ENCODE measurements at regions not wholly inside any gene's neighbourhood (a gene's known extent, or its start where the extent isn't known, plus 50 kb on each side); places are given as distances from the start of the nearest gene placed in this dataset.

- Mint-ChIP-seq H3K9me3 (peaks cover 3 to 5% of the 10 kb centered on the region in 2 donors), H3K36me3 (ENCODE audit: insufficient read depth in 2 of 2) (no peaks in the 10 kb centered on the region), H3K4me1 (ENCODE audit: low read depth) (no peaks in the 10 kb centered on the region), H3K27me3 (ENCODE audit: low read depth) (no peaks in the 10 kb centered on the region), H3K4me3 (no peak overlapping the region), H3K27ac (no peak overlapping the region)
- ATAC-seq (replicated peaks in 1 of 2) (no peak), DNase-seq (no peak)
These were observed 858.5 kb upstream of the FAT3 start for GRCh38 chr11:91365986-91366585.

DNA sequence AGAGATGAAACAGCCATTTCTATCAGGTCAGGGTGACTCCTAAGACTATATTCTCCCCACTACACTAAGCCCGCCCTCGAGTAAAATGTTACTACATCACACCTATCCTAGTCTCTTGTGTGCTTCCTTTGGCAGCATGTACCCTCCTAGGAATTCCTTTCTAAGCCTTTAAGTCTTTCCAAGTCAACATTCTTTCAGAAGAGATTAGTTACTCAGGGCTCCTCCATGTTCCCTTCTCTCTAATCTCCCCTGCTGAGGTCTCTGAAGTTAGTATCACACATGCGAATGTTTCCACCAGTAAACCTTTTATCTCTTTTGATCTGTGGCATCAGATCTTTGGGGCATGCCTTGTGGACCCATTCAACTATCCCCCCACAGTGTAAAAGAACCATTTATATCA is 873.7 kb upstream of the FAT3 start:
- peaks cover 6 to 11% of the 10 kb centered on the region in 2 donors for H3K9me3 Mint-ChIP-seq
- no peak overlapping the region for H3K27ac Mint-ChIP-seq
- H3K27me3 Mint-ChIP-seq (ENCODE audit: low read depth): no peaks in the 10 kb centered on the region
- no peak overlapping the region for H3K4me3 Mint-ChIP-seq
- ATAC-seq (replicated peaks in 1 of 2) (no peak), DNase-seq (no peak)
- H3K4me1 Mint-ChIP-seq (ENCODE audit: low read depth): no peaks in the 10 kb centered on the region
- H3K36me3 Mint-ChIP-seq (ENCODE audit: insufficient read depth in 2 of 2): no peaks in the 10 kb centered on the region

- Mint-ChIP-seq H3K27me3 (ENCODE audit: low read depth) (no peaks in the 10 kb centered on the region), H3K4me1 (ENCODE audit: low read depth) (no peaks in the 10 kb centered on the region), H3K4me3 (no peak overlapping the region), H3K9me3 (peaks cover 5 to 10% of the 10 kb centered on the region in 2 donors), H3K36me3 (ENCODE audit: insufficient read depth in 2 of 2) (no peaks in the 10 kb centered on the region), H3K27ac (no peak overlapping the region)
- no peak for DNase-seq
- no peak for ATAC-seq (replicated peaks in 1 of 2)
These were observed 897.9 kb upstream of the FAT3 start for GRCh38 chr11:91326751-91327150.

DNA sequence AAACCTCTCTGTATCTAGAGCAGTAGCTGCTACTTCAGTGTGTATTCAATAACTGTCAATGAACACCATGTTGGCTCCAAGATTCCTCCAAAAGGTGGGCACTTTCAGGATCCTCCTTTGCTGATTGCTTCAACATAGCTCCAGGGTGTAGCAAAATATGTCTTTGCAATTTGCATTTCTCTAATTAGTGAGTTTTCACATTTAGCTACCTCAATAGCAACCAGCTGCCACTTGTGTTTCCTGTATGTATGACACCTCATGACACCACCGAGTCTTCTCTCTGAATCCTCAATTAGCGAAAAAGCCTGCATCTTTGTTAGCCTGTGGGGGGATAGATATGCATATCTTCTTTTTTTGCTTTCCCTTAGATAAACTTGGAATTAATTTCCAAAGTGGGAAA is 898.3 kb upstream of the FAT3 start:
- Mint-ChIP-seq H3K27me3 (ENCODE audit: low read depth) (no peaks in the 10 kb centered on the region), H3K36me3 (ENCODE audit: insufficient read depth in 2 of 2) (no peaks in the 10 kb centered on the region), H3K4me1 (ENCODE audit: low read depth) (no peaks in the 10 kb centered on the region), H3K9me3 (peaks cover 5 to 10% of the 10 kb centered on the region in 2 donors), H3K4me3 (no peak overlapping the region), H3K27ac (no peak overlapping the region)
- ATAC-seq (replicated peaks in 1 of 2) (no peak), DNase-seq (no peak)

DNA sequence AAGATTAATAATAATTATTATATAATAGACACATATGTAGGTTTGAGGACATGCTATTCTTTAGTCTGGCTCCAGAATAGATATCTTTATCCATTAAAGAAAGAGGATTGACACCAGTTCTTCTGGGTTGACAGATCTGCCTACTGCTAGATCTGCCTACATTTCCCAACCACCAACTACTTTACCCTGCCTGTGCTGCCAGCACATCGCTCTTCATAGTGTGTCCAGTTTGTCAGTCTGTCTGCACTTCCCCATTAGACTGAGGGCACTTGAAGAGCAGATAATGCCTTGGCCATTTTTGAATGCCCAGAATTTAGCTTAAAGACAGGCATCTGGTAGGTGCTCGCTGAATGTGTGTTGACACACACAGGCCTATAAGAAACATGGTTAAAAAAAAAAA is 910.1 kb upstream of the FAT3 start:
- H3K9me3 Mint-ChIP-seq: peaks cover 5 to 14% of the 10 kb centered on the region in 2 donors
- H3K36me3 Mint-ChIP-seq (ENCODE audit: insufficient read depth in 2 of 2): peaks cover 0 to 2% of the 10 kb centered on the region in 2 donors
- no peak overlapping the region for H3K27ac Mint-ChIP-seq
- ATAC-seq (replicated peaks in 1 of 2) (no peak), DNase-seq (no peak)
- no peak overlapping the region for H3K4me3 Mint-ChIP-seq
- no peaks in the 10 kb centered on the region for H3K27me3 Mint-ChIP-seq (ENCODE audit: low read depth)
- no peaks in the 10 kb centered on the region for H3K4me1 Mint-ChIP-seq (ENCODE audit: low read depth)

- no peak overlapping the region for H3K4me3 Mint-ChIP-seq
- ATAC-seq (replicated peaks in 1 of 2): no peak
- no peaks in the 10 kb centered on the region for H3K4me1 Mint-ChIP-seq (ENCODE audit: low read depth)
- H3K27ac Mint-ChIP-seq: no peak overlapping the region
- DNase-seq: no peak
- H3K27me3 Mint-ChIP-seq (ENCODE audit: low read depth): no peaks in the 10 kb centered on the region
- peaks cover 0 to 9% of the 10 kb centered on the region in 2 donors for H3K9me3 Mint-ChIP-seq
- H3K36me3 Mint-ChIP-seq (ENCODE audit: insufficient read depth in 2 of 2): peaks cover 0 to 2% of the 10 kb centered on the region in 2 donors
These were observed 912.1 kb upstream of the FAT3 start for GRCh38 chr11:91312541-91312940.

GRCh38 chr11:91310085-91310484 is 914.5 kb upstream of the FAT3 start:
- Mint-ChIP-seq H3K9me3 (peaks cover 0 to 11% of the 10 kb centered on the region in 2 donors), H3K27ac (no peak overlapping the region), H3K4me1 (ENCODE audit: low read depth) (no peaks in the 10 kb centered on the region), H3K27me3 (ENCODE audit: low read depth) (no peaks in the 10 kb centered on the region), H3K36me3 (ENCODE audit: insufficient read depth in 2 of 2) (peaks cover 0 to 2% of the 10 kb centered on the region in 2 donors), H3K4me3 (no peak overlapping the region)
- DNase-seq (no peak), ATAC-seq (replicated peaks in 1 of 2) (no peak)

- no peaks in the 10 kb centered on the region for H3K27me3 Mint-ChIP-seq (ENCODE audit: low read depth)
- no peak for ATAC-seq (replicated peaks in 1 of 2)
- H3K9me3 Mint-ChIP-seq: peaks cover 0 to 9% of the 10 kb centered on the region in 2 donors
- no peak for DNase-seq
- H3K4me3 Mint-ChIP-seq: no peak overlapping the region
- peaks cover 0 to 2% of the 10 kb centered on the region in 2 donors for H3K36me3 Mint-ChIP-seq (ENCODE audit: insufficient read depth in 2 of 2)
- H3K4me1 Mint-ChIP-seq (ENCODE audit: low read depth): no peaks in the 10 kb centered on the region
- no peak overlapping the region for H3K27ac Mint-ChIP-seq
These were observed 916.5 kb upstream of the FAT3 start for GRCh38 chr11:91308069-91308468.

GRCh38 chr11:91305402-91305801 is 919.2 kb upstream of the FAT3 start:
- no peak for DNase-seq
- Mint-ChIP-seq H3K27ac (no peak overlapping the region), H3K27me3 (ENCODE audit: low read depth) (no peaks in the 10 kb centered on the region), H3K4me3 (no peak overlapping the region), H3K36me3 (ENCODE audit: insufficient read depth in 2 of 2) (peaks cover 0 to 2% of the 10 kb centered on the region in 2 donors), H3K4me1 (ENCODE audit: low read depth) (no peaks in the 10 kb centered on the region), H3K9me3 (peaks cover 2 to 12% of the 10 kb centered on the region in 2 donors)
- ATAC-seq (replicated peaks in 1 of 2): no peak

GRCh38 chr11:91303749-91304148 is 920.9 kb upstream of the FAT3 start:
- Mint-ChIP-seq H3K9me3 (peaks cover 2 to 6% of the 10 kb centered on the region in 2 donors), H3K4me3 (no peak overlapping the region), H3K27ac (no peak overlapping the region), H3K36me3 (ENCODE audit: insufficient read depth in 2 of 2) (no peaks in the 10 kb centered on the region), H3K4me1 (ENCODE audit: low read depth) (no peaks in the 10 kb centered on the region), H3K27me3 (ENCODE audit: low read depth) (no peaks in the 10 kb centered on the region)
- ATAC-seq (replicated peaks in 1 of 2) (no peak), DNase-seq (no peak)

GRCh38 chr11:91299980-91300379 is 924.6 kb upstream of the FAT3 start:
- Mint-ChIP-seq H3K27ac (no peak overlapping the region), H3K4me1 (ENCODE audit: low read depth) (no peaks in the 10 kb centered on the region), H3K4me3 (no peak overlapping the region), H3K9me3 (peaks cover 2 to 3% of the 10 kb centered on the region in 2 donors), H3K27me3 (ENCODE audit: low read depth) (no peaks in the 10 kb centered on the region), H3K36me3 (ENCODE audit: insufficient read depth in 2 of 2) (no peaks in the 10 kb centered on the region)
- ATAC-seq (replicated peaks in 1 of 2) (no peak), DNase-seq (no peak)

- Mint-ChIP-seq H3K36me3 (ENCODE audit: insufficient read depth in 2 of 2) (no peaks in the 10 kb centered on the region), H3K27ac (no peak overlapping the region), H3K4me1 (ENCODE audit: low read depth) (no peaks in the 10 kb centered on the region), H3K9me3 (peaks cover 1% of the 10 kb centered on the region in 2 donors), H3K27me3 (ENCODE audit: low read depth) (no peaks in the 10 kb centered on the region), H3K4me3 (no peak overlapping the region)
- no peak for DNase-seq
- ATAC-seq (replicated peaks in 1 of 2): no peak
These were observed 928.0 kb upstream of the FAT3 start for GRCh38 chr11:91296629-91297028.

DNA sequence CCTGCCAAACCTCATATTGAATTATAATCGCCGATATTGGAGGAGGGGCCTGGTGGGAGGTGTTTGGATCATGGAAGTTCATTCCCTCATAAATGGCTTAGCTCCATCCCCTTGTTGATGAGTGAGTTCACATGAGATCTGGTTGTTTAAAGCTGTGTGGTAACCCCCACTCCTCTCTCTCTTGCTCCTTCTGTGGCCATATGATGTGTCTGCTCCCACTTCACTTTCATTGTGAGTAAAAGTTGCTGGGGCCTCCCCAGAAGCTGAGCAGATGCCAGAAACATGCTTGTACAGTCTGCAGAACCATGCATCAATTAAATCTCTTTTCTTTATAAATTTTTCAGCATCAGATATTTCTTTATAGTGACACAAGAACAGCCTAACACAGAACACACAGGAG is 929.0 kb upstream of the FAT3 start:
- DNase-seq (no peak), ATAC-seq (replicated peaks in 1 of 2) (no peak)
- no peaks in the 10 kb centered on the region for H3K27me3 Mint-ChIP-seq (ENCODE audit: low read depth)
- H3K9me3 Mint-ChIP-seq: peaks cover 1 to 2% of the 10 kb centered on the region in 2 donors
- H3K27ac Mint-ChIP-seq: no peak overlapping the region
- no peaks in the 10 kb centered on the region for H3K4me1 Mint-ChIP-seq (ENCODE audit: low read depth)
- no peaks in the 10 kb centered on the region for H3K36me3 Mint-ChIP-seq (ENCODE audit: insufficient read depth in 2 of 2)
- H3K4me3 Mint-ChIP-seq: no peak overlapping the region

GRCh38 chr11:91293119-91293518 is 931.5 kb upstream of the FAT3 start:
- ATAC-seq (replicated peaks in 1 of 2): no peak
- Mint-ChIP-seq H3K27me3 (ENCODE audit: low read depth) (no peaks in the 10 kb centered on the region), H3K9me3 (peaks cover 0 to 2% of the 10 kb centered on the region in 2 donors), H3K36me3 (ENCODE audit: insufficient read depth in 2 of 2) (no peaks in the 10 kb centered on the region), H3K4me3 (no peak overlapping the region), H3K4me1 (ENCODE audit: low read depth) (no peaks in the 10 kb centered on the region), H3K27ac (no peak overlapping the region)
- no peak for DNase-seq

All from activated T-cell treated with anti-CD3 and anti-CD28 coated beads, Interleukin-2, amount 50 U/mL, for 72 hours (primary cell).